ENCODE measurements at regions not wholly inside any gene's neighbourhood (a gene's known extent, or its start where the extent isn't known, plus 50 kb on each side); places are given as distances from the start of the nearest gene placed in this dataset.

DNA sequence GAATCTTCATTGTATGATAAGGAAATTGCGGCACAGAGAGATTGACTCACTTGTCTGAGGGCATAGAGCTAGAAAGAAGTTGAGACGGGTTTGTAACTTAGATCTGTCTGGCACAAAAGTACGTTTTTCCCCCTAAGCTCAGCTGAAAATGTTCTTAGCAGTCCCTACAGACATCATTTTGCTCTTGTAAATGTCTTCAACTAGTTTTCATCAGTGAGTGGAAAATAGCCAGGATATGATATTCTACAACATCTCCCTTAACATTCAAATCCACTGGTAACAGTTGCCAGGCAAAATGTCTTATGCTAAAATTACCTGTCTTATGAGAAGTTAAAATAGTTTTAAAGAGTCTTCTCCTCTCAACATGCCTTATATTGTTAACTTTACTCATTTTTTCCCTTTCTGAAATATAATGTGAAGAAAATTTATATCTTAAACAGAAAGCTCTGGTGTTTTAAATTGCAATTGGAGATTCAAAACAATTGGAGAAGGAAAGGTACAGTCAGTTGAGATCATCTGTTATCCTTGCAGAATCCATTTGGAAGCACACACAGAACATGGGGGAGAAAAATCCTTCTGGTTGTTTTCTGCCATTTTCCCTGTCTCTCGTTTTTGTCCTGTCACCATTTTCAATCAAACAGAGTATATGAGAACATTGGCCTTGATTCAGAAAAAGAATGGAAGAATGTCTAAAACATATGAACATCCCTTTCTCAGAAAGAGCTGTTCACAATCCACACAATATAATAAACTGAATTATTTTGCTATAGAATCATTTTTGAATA, 255.0 kb downstream of the TRIB2 start:
- no peak overlapping the region for H3K4me2 ChIP-seq
- ATAC-seq (no peak), FAIRE-seq (no peak), DNase-seq (ENCODE audit: low read depth in 1 of 2, low spot score in 1 of 2) (no peak)
- 3% methylated on average over 4 of the region's 4 CpGs for WGBS (ENCODE audit: missing lambda C conversion rate)
- ChIA-PET POLR2A (no interaction called here), CTCF (no interaction called here)
- H3K9me3 ChIP-seq: no peaks in the 10 kb centered on the region
- no peaks in the 10 kb centered on the region for H3K4me1 ChIP-seq
- TF ChIP-seq HDAC2 (IDR thresholded peaks at IDR 0.05) (no peak), MYC (IDR thresholded peaks at IDR 0.05; ENCODE audit: borderline replicate concordance, low read length) (no peak), RAD21 (conservative IDR thresholded peaks at IDR 0.05 in 1 of 2, IDR thresholded peaks at IDR 0.05 in 1 of 2) (no peak), CHD2 (IDR thresholded peaks at IDR 0.05; ENCODE audit: low read length, partially characterized antibody) (no peak), CBX2 (IDR thresholded peaks at IDR 0.05; ENCODE audit: borderline replicate concordance, low read depth) (no peak), E2F6 (IDR thresholded peaks at IDR 0.05; ENCODE audit: borderline replicate concordance, low read depth) (no peak), RNF2 (IDR thresholded peaks at IDR 0.05; ENCODE audit: borderline replicate concordance, low read depth) (no peak), NFE2L2 (conservative IDR thresholded peaks at IDR 0.05; ENCODE audit: low read length) (no peak), CEBPB (IDR thresholded peaks at IDR 0.05) (no peak), GATA3 (IDR thresholded peaks at IDR 0.05; ENCODE audit: borderline replicate concordance) (no peak), SREBF2 (IDR thresholded peaks at IDR 0.05) (no peak), ZNF302 (CRISPR knock-in tag; IDR thresholded peaks at IDR 0.05) (no peak), POLR2A (IDR thresholded peaks at IDR 0.05; ENCODE audit: low read length) (no peak)
- TF ChIP-seq, protein P1, sequence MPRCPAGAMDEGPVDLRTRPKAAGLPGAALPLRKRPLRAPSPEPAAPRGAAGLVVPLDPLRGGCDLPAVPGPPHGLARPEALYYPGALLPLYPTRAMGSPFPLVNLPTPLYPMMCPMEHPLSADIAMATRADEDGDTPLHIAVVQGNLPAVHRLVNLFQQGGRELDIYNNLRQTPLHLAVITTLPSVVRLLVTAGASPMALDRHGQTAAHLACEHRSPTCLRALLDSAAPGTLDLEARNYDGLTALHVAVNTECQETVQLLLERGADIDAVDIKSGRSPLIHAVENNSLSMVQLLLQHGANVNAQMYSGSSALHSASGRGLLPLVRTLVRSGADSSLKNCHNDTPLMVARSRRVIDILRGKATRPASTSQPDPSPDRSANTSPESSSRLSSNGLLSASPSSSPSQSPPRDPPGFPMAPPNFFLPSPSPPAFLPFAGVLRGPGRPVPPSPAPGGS (IDR thresholded peaks at IDR 0.05): no peak
- no peak overlapping the region for H3K27ac ChIP-seq
- H3K4me3 ChIP-seq: no peak overlapping the region

DNA sequence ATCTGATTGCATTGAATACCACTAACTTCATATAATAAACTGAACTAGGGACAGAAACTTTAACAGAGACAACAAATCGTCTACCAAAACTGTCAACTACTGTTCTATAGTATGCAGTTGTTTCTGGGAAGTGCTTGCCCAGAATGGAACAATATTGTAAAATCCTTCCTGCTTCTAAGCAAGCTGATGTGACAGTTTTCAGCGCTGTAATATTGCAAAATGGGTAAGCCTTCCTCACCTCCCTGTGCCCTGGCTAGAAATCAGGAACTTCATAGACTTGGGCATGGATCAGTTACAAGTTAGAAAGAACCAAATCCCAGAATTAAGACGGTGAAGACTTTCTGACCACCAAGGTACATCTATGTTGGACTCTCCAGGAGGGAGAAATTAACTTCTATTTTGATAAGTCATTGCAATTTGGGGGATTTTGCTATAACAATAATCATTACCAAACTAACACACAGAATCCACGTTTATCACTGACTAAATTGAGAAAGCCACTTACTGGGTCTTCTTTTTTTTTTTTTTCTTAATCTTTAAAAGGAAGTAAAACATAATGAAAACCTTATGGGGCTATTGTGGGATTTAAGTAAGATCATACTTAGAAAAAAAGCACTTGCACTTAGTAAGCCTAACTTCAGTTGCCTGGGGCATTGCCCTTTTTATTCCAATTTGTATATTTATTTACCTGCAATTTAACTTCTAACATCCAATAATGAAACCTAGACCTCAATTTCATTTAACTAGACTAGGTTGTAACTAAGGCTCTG, 261.5 kb downstream of the TRIB2 start:
- FAIRE-seq (no peak), DNase-seq (ENCODE audit: low read depth in 1 of 2, low spot score in 1 of 2) (no peak), ATAC-seq (no peak)
- H3K4me2 ChIP-seq: no peak overlapping the region
- no peak overlapping the region for H3K4me3 ChIP-seq
- POLR2A ChIA-PET: no interaction called here
- CTCF ChIA-PET: no interaction called here
- H3K9me3 ChIP-seq: no peaks in the 10 kb centered on the region
- H3K27ac ChIP-seq: no peak overlapping the region
- WGBS (ENCODE audit: missing lambda C conversion rate): 1% methylated on average over 4 of the region's 4 CpGs
- no peaks in the 10 kb centered on the region for H3K4me1 ChIP-seq
- TF ChIP-seq SMC3 (IDR thresholded peaks at IDR 0.05) (no peak), TFCP2L1 (CRISPR knock-in tag; IDR thresholded peaks at IDR 0.05) (no peak), SREBF2 (IDR thresholded peaks at IDR 0.05) (no peak), PHF8 (IDR thresholded peaks at IDR 0.05; ENCODE audit: borderline replicate concordance, low read depth) (no peak), CHD4 (IDR thresholded peaks at IDR 0.05; ENCODE audit: borderline replicate concordance) (no peak), FOSL2 (IDR thresholded peaks at IDR 0.05) (no peak), FOSL2 (CRISPR knock-in tag; IDR thresholded peaks at IDR 0.05) (no peak), JUN (IDR thresholded peaks at IDR 0.05) (no peak), RCOR1 (IDR thresholded peaks at IDR 0.05; ENCODE audit: low read depth, low read length) (no peak), RARB (CRISPR knock-in tag; IDR thresholded peaks at IDR 0.05) (no peak), ZFP36 (IDR thresholded peaks at IDR 0.05; ENCODE audit: borderline replicate concordance, partially characterized antibody) (no peak), KDM5A (IDR thresholded peaks at IDR 0.05) (no peak), ZSCAN20 (CRISPR knock-in tag; IDR thresholded peaks at IDR 0.05) (no peak), ZC3H11A (IDR thresholded peaks at IDR 0.05) (no peak), USF2 (IDR thresholded peaks at IDR 0.05) (no peak), HES2 (IDR thresholded peaks at IDR 0.05) (no peak), MYC (IDR thresholded peaks at IDR 0.05; ENCODE audit: borderline replicate concordance, low read length) (no peak), REST (IDR thresholded peaks at IDR 0.05) (no peak), HOXB13 (CRISPR knock-in tag; IDR thresholded peaks at IDR 0.05; ENCODE audit: low read depth) (no peak), FOSB (CRISPR knock-in tag; IDR thresholded peaks at IDR 0.05) (no peak)

All from A549 (cell line).